WTC11 (cell line): ENCODE measurements at regions not wholly inside any gene's neighbourhood (a gene's known extent, or its start where the extent isn't known, plus 50 kb on each side); places are given as distances from the start of the nearest gene placed in this dataset.

Experiments
- ATAC-seq: fragments of 200-7000 bp; cut with Tn5 transposase; 2 replicates; pipeline ENCODE4 v1.10.0; 2021; ENCODE audit warnings: mild to moderate bottlenecking, moderate library complexity
- CTCF ChIA-PET: fragments of 300-600 bp; sonication (Branson Sonifier 250); formaldehyde crosslinking; loops from one replicate; lab custom pipeline; 2021; ENCODE audit warnings: antibody characterized with exemption; lab: Charles Lee
- POLR2A ChIA-PET: fragments of 350-600 bp; sonication (Branson Sonifier 250); formaldehyde crosslinking; loops from one replicate; lab custom pipeline; 2021; ENCODE audit warnings: antibody characterized with exemption; lab: Charles Lee
- DNase-seq: peaks from one replicate; pipeline ENCODE4 v3.0.0; 2021; ENCODE audit warnings: low spot score
- H3K27ac Mint-ChIP-seq: 2 replicates; pipeline ENCODE4 v1.8.0; 2021; ENCODE audit warnings: mixed read lengths
- H3K27me3 Mint-ChIP-seq: 2 replicates; pipeline ENCODE4 v1.8.0; 2021; ENCODE audit warnings: low read depth, mild to moderate bottlenecking, moderate library complexity, mixed read lengths
- H3K36me3 Mint-ChIP-seq: 2 replicates; pipeline ENCODE4 v1.8.0; 2021; ENCODE audit warnings: mixed read lengths
- H3K4me1 Mint-ChIP-seq: 2 replicates; pipeline ENCODE4 v1.8.0; 2022; ENCODE audit warnings: mixed read lengths
- H3K4me3 Mint-ChIP-seq: 2 replicates; pipeline ENCODE4 v1.8.0; 2021; ENCODE audit warnings: mild to moderate bottlenecking, moderate library complexity, mixed read lengths
- H3K9me3 Mint-ChIP-seq: 2 replicates; pipeline ENCODE4 v1.8.0; 2021; ENCODE audit warnings: mixed read lengths
- CBFB ChIP-seq: sonication (generic); formaldehyde crosslinking; IDR thresholded peaks from 2 replicates; pipeline ENCODE4 v1.8.1; 2022; ENCODE audit warnings: mild to moderate bottlenecking, low read depth, missing genetic modification reagents
- CREB1 ChIP-seq: sonication (generic); formaldehyde crosslinking; IDR thresholded peaks from 2 replicates; pipeline ENCODE4 v1.8.0; 2023; ENCODE audit warnings: mild to moderate bottlenecking, missing genetic modification reagents
- ELF4 ChIP-seq: sonication (generic); formaldehyde crosslinking; IDR thresholded peaks from 2 replicates; pipeline ENCODE4 v1.8.1; 2022; ENCODE audit warnings: low read depth, mild to moderate bottlenecking, moderate library complexity, missing genetic modification reagents
- IRF2 ChIP-seq: sonication (generic); formaldehyde crosslinking; IDR thresholded peaks from 2 replicates; pipeline ENCODE4 v1.8.0; 2022; ENCODE audit warnings: low read depth, missing genetic modification reagents, borderline replicate concordance
- MYBL2 ChIP-seq: sonication (generic); formaldehyde crosslinking; IDR thresholded peaks from 2 replicates; pipeline ENCODE4 v1.8.1; 2023; ENCODE audit warnings: mild to moderate bottlenecking, moderate library complexity, missing genetic modification reagents
- NR1H2 ChIP-seq: sonication (generic); formaldehyde crosslinking; IDR thresholded peaks from 2 replicates; pipeline ENCODE4 v1.9.0; 2021; ENCODE audit warnings: mild to moderate bottlenecking, moderate library complexity, missing genetic modification reagents
- OVOL2 ChIP-seq: fragments of 250-450 bp; sonication (Bioruptor Pico); IDR thresholded peaks from 2 replicates; pipeline ENCODE4 v1.9.0; 2021; ENCODE audit warnings: mild to moderate bottlenecking, borderline replicate concordance
- RORB ChIP-seq: fragments of 250-450 bp; sonication (Bioruptor Pico); IDR thresholded peaks from 2 replicates; pipeline ENCODE4 v1.9.0; 2021; ENCODE audit warnings: mild to moderate bottlenecking
- SOX15 ChIP-seq: fragments of 250-450 bp; sonication (Bioruptor Pico); IDR thresholded peaks from 2 replicates; pipeline ENCODE4 v1.9.0; 2021; ENCODE audit warnings: mild to moderate bottlenecking
- TEAD4 ChIP-seq: sonication (generic); formaldehyde crosslinking; IDR thresholded peaks from 2 replicates; pipeline ENCODE4 v1.8.0; 2022; ENCODE audit warnings: mild to moderate bottlenecking, missing genetic modification reagents
- ZNF219 ChIP-seq: sonication (generic); formaldehyde crosslinking; IDR thresholded peaks from 2 replicates; pipeline ENCODE4 v1.8.0; 2023; ENCODE audit warnings: missing genetic modification reagents, mild to moderate bottlenecking, borderline replicate concordance
- ZNF232 ChIP-seq: sonication (generic); formaldehyde crosslinking; IDR thresholded peaks from 2 replicates; pipeline ENCODE4 v1.8.0; 2022; ENCODE audit warnings: mild to moderate bottlenecking, missing genetic modification reagents
- ZNF263 ChIP-seq: sonication (generic); formaldehyde crosslinking; IDR thresholded peaks from 2 replicates; pipeline ENCODE4 v1.8.1; 2022; ENCODE audit warnings: low read depth, mild to moderate bottlenecking, moderate library complexity, missing genetic modification reagents
- TF ChIP-seq, protein P1 (sequence below): sonication (generic); formaldehyde crosslinking; conservative IDR thresholded peaks from 2 replicates; pipeline ENCODE4 v1.8.1; 2023; ENCODE audit warnings: mild to moderate bottlenecking, low read depth, missing genetic modification reagents, moderate library complexity
- TF ChIP-seq, protein P2 (sequence below): sonication (generic); formaldehyde crosslinking; IDR thresholded peaks from 2 replicates; pipeline ENCODE4 v1.8.0; 2022; ENCODE audit warnings: mild to moderate bottlenecking, missing genetic modification reagents
- TF ChIP-seq, protein P3 (sequence below): sonication (generic); formaldehyde crosslinking; IDR thresholded peaks from 2 replicates; pipeline ENCODE4 v1.8.1; 2023; ENCODE audit warnings: mild to moderate bottlenecking, missing genetic modification reagents, moderate library complexity
- TF ChIP-seq, protein P4 (sequence below): sonication (generic); formaldehyde crosslinking; IDR thresholded peaks from 2 replicates; pipeline ENCODE4 v1.8.1; 2022; ENCODE audit warnings: low read depth, mild to moderate bottlenecking, moderate library complexity, missing genetic modification reagents, borderline replicate concordance
- TF ChIP-seq, protein P5 (sequence below): sonication (generic); formaldehyde crosslinking; IDR thresholded peaks from 2 replicates; pipeline ENCODE4 v1.8.0; 2023; ENCODE audit warnings: missing genetic modification reagents, mild to moderate bottlenecking, borderline replicate concordance
- TF ChIP-seq, protein P6 (sequence below): sonication (generic); formaldehyde crosslinking; IDR thresholded peaks from 2 replicates; pipeline ENCODE4 v1.8.1; 2022; ENCODE audit warnings: missing genetic modification reagents, borderline replicate concordance
- TF ChIP-seq, protein P7 (sequence below): sonication (generic); formaldehyde crosslinking; IDR thresholded peaks from 2 replicates; pipeline ENCODE4 v1.8.1; 2023; ENCODE audit warnings: mild to moderate bottlenecking, missing genetic modification reagents

DNA sequence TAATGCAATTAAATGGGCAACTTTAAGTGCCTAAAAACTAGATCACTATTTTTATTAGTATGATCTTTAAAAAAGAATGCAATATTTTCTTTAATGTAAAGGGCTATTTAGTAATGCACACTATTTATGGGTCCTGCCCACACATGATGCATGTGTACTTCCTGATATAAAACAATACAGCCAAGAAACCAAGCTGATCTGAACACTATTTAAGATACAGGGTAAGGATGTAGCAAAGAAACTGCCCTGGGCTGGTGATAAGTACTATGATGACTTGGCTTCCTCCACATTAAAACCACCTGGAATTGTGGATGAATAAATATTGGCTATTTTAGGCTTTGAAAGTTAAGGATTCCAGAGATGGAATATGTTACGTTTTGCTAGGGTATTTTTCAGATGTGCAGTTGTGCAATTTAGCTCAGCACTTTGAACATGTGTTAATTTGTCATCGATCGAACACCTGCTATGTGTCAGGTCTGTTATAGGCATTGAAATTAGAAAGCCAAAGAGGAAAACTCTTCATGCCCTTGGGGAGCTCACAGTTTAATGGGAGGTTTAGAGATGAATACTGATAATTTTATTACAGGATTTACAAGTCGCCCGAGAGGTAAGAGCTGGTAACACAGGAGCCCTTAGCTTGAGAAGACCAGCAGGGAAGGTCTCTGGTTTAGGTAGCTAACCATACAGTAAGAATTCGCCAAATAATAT lies 276.7 kb downstream of the PLK2 start (continued):
- TF ChIP-seq, protein P1, sequence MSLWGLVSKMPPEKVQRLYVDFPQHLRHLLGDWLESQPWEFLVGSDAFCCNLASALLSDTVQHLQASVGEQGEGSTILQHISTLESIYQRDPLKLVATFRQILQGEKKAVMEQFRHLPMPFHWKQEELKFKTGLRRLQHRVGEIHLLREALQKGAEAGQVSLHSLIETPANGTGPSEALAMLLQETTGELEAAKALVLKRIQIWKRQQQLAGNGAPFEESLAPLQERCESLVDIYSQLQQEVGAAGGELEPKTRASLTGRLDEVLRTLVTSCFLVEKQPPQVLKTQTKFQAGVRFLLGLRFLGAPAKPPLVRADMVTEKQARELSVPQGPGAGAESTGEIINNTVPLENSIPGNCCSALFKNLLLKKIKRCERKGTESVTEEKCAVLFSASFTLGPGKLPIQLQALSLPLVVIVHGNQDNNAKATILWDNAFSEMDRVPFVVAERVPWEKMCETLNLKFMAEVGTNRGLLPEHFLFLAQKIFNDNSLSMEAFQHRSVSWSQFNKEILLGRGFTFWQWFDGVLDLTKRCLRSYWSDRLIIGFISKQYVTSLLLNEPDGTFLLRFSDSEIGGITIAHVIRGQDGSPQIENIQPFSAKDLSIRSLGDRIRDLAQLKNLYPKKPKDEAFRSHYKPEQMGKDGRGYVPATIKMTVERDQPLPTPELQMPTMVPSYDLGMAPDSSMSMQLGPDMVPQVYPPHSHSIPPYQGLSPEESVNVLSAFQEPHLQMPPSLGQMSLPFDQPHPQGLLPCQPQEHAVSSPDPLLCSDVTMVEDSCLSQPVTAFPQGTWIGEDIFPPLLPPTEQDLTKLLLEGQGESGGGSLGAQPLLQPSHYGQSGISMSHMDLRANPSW (CRISPR knock-in tag) = no peak
- TF ChIP-seq, protein P2, sequence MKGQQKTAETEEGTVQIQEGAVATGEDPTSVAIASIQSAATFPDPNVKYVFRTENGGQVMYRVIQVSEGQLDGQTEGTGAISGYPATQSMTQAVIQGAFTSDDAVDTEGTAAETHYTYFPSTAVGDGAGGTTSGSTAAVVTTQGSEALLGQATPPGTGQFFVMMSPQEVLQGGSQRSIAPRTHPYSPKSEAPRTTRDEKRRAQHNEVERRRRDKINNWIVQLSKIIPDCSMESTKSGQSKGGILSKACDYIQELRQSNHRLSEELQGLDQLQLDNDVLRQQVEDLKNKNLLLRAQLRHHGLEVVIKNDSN = no peak
- no peak for TF ChIP-seq CREB1 (CRISPR knock-in tag)
- no peak for TF ChIP-seq IRF2 (CRISPR knock-in tag)
- TF ChIP-seq, protein P3, sequence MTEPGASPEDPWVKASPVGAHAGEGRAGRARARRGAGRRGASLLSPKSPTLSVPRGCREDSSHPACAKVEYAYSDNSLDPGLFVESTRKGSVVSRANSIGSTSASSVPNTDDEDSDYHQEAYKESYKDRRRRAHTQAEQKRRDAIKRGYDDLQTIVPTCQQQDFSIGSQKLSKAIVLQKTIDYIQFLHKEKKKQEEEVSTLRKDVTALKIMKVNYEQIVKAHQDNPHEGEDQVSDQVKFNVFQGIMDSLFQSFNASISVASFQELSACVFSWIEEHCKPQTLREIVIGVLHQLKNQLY (CRISPR knock-in tag) = no peak
- TF ChIP-seq, protein P4, sequence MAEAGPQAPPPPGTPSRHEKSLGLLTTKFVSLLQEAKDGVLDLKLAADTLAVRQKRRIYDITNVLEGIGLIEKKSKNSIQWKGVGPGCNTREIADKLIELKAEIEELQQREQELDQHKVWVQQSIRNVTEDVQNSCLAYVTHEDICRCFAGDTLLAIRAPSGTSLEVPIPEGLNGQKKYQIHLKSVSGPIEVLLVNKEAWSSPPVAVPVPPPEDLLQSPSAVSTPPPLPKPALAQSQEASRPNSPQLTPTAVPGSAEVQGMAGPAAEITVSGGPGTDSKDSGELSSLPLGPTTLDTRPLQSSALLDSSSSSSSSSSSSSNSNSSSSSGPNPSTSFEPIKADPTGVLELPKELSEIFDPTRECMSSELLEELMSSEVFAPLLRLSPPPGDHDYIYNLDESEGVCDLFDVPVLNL (CRISPR knock-in tag) = no peak
- no peak for TF ChIP-seq TEAD4 (CRISPR knock-in tag)
- TF ChIP-seq ELF4 (CRISPR knock-in tag) = no peak

DNA sequence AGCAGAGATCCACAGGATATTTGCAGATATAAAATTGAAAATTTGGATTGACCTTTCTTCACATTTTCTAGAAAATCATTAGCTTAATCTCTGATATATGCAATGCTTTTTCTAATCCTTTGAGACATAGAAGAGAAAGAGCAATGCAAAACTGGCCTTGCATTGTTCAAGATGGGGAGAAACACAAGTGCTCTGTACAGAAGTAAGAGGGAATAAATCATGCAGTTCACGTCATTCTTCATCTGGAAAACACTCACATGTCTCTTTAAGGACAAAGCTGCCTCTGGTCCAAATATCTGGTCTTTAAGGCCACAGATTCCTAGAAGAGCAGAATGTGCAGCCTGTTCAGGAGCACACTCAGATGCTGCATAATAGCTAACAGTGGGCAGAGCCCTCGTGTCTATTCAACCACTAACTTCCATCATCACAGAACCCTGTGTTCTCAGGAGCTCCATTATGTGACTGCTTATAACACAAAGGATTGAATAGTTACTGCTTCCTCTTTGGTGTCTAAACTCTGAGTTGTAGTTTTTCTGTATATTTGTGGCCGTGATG lies 277.5 kb downstream of the PLK2 start:
- no peaks in the 10 kb centered on the region for H3K27me3 Mint-ChIP-seq
- peaks cover 14% of the 10 kb centered on the region for H3K4me1 Mint-ChIP-seq
- no peaks in the 10 kb centered on the region for H3K9me3 Mint-ChIP-seq
- H3K4me3 Mint-ChIP-seq = no peak overlapping the region
- no peak for DNase-seq
- POLR2A ChIA-PET = no interaction called here
- no peaks in the 10 kb centered on the region for H3K36me3 Mint-ChIP-seq
- no peak overlapping the region for H3K27ac Mint-ChIP-seq
- no peak for ATAC-seq
- CTCF ChIA-PET = interaction anchor here (0.9 kb wide), 2 partner anchors 278 to 403 kb away, joined by 3 read pairs; partner anchors contain the start of gene PLK2
- TF ChIP-seq, protein P5, sequence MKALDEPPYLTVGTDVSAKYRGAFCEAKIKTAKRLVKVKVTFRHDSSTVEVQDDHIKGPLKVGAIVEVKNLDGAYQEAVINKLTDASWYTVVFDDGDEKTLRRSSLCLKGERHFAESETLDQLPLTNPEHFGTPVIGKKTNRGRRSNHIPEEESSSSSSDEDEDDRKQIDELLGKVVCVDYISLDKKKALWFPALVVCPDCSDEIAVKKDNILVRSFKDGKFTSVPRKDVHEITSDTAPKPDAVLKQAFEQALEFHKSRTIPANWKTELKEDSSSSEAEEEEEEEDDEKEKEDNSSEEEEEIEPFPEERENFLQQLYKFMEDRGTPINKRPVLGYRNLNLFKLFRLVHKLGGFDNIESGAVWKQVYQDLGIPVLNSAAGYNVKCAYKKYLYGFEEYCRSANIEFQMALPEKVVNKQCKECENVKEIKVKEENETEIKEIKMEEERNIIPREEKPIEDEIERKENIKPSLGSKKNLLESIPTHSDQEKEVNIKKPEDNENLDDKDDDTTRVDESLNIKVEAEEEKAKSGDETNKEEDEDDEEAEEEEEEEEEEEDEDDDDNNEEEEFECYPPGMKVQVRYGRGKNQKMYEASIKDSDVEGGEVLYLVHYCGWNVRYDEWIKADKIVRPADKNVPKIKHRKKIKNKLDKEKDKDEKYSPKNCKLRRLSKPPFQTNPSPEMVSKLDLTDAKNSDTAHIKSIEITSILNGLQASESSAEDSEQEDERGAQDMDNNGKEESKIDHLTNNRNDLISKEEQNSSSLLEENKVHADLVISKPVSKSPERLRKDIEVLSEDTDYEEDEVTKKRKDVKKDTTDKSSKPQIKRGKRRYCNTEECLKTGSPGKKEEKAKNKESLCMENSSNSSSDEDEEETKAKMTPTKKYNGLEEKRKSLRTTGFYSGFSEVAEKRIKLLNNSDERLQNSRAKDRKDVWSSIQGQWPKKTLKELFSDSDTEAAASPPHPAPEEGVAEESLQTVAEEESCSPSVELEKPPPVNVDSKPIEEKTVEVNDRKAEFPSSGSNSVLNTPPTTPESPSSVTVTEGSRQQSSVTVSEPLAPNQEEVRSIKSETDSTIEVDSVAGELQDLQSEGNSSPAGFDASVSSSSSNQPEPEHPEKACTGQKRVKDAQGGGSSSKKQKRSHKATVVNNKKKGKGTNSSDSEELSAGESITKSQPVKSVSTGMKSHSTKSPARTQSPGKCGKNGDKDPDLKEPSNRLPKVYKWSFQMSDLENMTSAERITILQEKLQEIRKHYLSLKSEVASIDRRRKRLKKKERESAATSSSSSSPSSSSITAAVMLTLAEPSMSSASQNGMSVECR (CRISPR knock-in tag) = no peak
- TF ChIP-seq SOX15 (no peak), MYBL2 (CRISPR knock-in tag) (no peak), CREB1 (CRISPR knock-in tag) (no peak), OVOL2 (CRISPR knock-in tag) (no peak), ZNF232 (CRISPR knock-in tag) (no peak), RORB (CRISPR knock-in tag) (no peak), ZNF219 (no peak), NR1H2 (CRISPR knock-in tag) (no peak), CBFB (no peak), ZNF263 (no peak)
- TF ChIP-seq, protein P6, sequence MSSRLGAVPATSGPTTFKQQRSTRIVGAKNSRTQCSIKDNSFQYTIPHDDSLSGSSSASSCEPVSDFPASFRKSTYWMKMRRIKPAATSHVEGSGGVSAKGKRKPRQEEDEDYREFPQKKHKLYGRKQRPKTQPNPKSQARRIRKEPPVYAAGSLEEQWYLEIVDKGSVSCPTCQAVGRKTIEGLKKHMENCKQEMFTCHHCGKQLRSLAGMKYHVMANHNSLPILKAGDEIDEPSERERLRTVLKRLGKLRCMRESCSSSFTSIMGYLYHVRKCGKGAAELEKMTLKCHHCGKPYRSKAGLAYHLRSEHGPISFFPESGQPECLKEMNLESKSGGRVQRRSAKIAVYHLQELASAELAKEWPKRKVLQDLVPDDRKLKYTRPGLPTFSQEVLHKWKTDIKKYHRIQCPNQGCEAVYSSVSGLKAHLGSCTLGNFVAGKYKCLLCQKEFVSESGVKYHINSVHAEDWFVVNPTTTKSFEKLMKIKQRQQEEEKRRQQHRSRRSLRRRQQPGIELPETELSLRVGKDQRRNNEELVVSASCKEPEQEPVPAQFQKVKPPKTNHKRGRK = no peak
- TF ChIP-seq, protein P4 (CRISPR knock-in tag) = no peak
- TF ChIP-seq, protein P7, sequence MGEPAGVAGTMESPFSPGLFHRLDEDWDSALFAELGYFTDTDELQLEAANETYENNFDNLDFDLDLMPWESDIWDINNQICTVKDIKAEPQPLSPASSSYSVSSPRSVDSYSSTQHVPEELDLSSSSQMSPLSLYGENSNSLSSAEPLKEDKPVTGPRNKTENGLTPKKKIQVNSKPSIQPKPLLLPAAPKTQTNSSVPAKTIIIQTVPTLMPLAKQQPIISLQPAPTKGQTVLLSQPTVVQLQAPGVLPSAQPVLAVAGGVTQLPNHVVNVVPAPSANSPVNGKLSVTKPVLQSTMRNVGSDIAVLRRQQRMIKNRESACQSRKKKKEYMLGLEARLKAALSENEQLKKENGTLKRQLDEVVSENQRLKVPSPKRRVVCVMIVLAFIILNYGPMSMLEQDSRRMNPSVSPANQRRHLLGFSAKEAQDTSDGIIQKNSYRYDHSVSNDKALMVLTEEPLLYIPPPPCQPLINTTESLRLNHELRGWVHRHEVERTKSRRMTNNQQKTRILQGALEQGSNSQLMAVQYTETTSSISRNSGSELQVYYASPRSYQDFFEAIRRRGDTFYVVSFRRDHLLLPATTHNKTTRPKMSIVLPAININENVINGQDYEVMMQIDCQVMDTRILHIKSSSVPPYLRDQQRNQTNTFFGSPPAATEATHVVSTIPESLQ (CRISPR knock-in tag) = no peak
